ENCODE measurements at regions not wholly inside any gene's neighbourhood (a gene's known extent, or its start where the extent isn't known, plus 50 kb on each side); places are given as distances from the start of the nearest gene placed in this dataset.
"Not testable (repeated sequence)": the region's sequence is repeated elsewhere in the genome, so short reads cannot be mapped to it uniquely, and the experiment has no call there.

DNA sequence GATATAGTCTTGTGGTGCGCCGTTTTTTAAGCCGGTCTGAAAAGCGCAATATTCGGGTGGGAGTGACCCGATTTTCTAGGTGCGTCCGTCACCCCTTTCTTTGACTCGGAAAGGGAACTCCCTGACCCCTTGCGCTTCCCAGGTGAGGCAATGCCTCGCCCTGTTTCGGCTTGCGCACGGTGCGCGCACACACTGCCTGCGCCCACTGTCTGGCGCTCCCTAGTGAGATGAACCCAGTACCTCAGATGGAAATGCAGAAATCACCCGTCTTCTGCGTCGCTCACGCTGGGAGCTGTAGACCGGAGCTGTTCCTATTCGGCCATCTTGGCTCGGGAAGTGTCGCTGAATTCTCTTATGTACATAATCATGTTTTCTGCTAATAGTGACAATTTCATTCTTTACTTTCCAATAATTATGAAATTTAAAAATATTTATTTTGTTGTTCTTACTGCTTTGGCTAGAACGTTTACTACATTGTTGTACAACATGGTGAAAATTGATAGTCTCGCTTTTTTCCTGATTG is 61.2 kb upstream of the MINDY3 start:
- not testable (repeated sequence) for H3K4me1 Mint-ChIP-seq (ENCODE audit: low read depth, unreplicated experiment); H3K27me3 Mint-ChIP-seq (ENCODE audit: unreplicated experiment); H3K4me3 Mint-ChIP-seq (ENCODE audit: unreplicated experiment); H3K36me3 Mint-ChIP-seq (ENCODE audit: unreplicated experiment); DNase-seq; H3K27ac Mint-ChIP-seq (ENCODE audit: unreplicated experiment); H3K9me3 Mint-ChIP-seq (ENCODE audit: unreplicated experiment)

DNA sequence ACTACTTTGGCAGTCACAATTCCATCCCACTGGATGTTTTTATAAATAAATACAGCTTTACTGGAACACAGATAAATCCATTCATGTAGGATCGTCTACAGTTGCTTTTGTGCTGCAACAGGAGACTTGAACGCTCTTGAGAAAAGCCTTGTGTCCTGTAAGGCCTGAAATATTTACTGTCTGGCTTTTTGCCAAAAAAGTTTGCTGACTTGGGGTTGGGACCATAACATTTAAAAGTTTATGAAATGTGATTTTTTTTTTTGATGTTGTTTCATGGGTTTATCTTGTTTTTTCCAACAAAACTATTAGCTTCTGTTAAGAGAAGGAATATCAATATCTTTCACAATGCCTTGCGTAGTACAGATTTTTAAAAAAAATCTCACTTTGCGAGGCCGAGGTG is 71.1 kb upstream of the MINDY3 start:
- H3K4me3 Mint-ChIP-seq (ENCODE audit: unreplicated experiment), result no peak overlapping the region
- TF ChIP-seq, protein P1, sequence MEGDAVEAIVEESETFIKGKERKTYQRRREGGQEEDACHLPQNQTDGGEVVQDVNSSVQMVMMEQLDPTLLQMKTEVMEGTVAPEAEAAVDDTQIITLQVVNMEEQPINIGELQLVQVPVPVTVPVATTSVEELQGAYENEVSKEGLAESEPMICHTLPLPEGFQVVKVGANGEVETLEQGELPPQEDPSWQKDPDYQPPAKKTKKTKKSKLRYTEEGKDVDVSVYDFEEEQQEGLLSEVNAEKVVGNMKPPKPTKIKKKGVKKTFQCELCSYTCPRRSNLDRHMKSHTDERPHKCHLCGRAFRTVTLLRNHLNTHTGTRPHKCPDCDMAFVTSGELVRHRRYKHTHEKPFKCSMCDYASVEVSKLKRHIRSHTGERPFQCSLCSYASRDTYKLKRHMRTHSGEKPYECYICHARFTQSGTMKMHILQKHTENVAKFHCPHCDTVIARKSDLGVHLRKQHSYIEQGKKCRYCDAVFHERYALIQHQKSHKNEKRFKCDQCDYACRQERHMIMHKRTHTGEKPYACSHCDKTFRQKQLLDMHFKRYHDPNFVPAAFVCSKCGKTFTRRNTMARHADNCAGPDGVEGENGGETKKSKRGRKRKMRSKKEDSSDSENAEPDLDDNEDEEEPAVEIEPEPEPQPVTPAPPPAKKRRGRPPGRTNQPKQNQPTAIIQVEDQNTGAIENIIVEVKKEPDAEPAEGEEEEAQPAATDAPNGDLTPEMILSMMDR (IDR thresholded peaks at IDR 0.05; ENCODE audit: partially characterized antibody, unreplicated experiment), result no peak
- no peak for DNase-seq
- H3K9me3 Mint-ChIP-seq (ENCODE audit: unreplicated experiment), result peaks cover 6% of the 10 kb centered on the region
- H3K36me3 Mint-ChIP-seq (ENCODE audit: unreplicated experiment), result peaks cover 6% of the 10 kb centered on the region
- H3K4me1 Mint-ChIP-seq (ENCODE audit: low read depth, unreplicated experiment), result no peaks in the 10 kb centered on the region
- no peaks in the 10 kb centered on the region for H3K27me3 Mint-ChIP-seq (ENCODE audit: unreplicated experiment)
- H3K27ac Mint-ChIP-seq (ENCODE audit: unreplicated experiment), result no peak overlapping the region

- not testable (repeated sequence) for DNase-seq; H3K27ac Mint-ChIP-seq (ENCODE audit: unreplicated experiment); H3K36me3 Mint-ChIP-seq (ENCODE audit: unreplicated experiment); H3K27me3 Mint-ChIP-seq (ENCODE audit: unreplicated experiment); H3K9me3 Mint-ChIP-seq (ENCODE audit: unreplicated experiment); H3K4me3 Mint-ChIP-seq (ENCODE audit: unreplicated experiment); H3K4me1 Mint-ChIP-seq (ENCODE audit: low read depth, unreplicated experiment)
Measured at GRCh38 chr10:15939543-15939942, 79.2 kb upstream of the MINDY3 start.

- H3K27ac Mint-ChIP-seq (ENCODE audit: unreplicated experiment), result no peak overlapping the region
- no peaks in the 10 kb centered on the region for H3K36me3 Mint-ChIP-seq (ENCODE audit: unreplicated experiment)
- DNase-seq, result no peak
- H3K4me1 Mint-ChIP-seq (ENCODE audit: low read depth, unreplicated experiment), result no peaks in the 10 kb centered on the region
- H3K9me3 Mint-ChIP-seq (ENCODE audit: unreplicated experiment), result no peaks in the 10 kb centered on the region
- H3K27me3 Mint-ChIP-seq (ENCODE audit: unreplicated experiment), result no peaks in the 10 kb centered on the region
- H3K4me3 Mint-ChIP-seq (ENCODE audit: unreplicated experiment), result no peak overlapping the region
- TF ChIP-seq, protein P1 (IDR thresholded peaks at IDR 0.05; ENCODE audit: partially characterized antibody, unreplicated experiment), result no peak
Measured at GRCh38 chr10:15943426-15943825, 83.1 kb upstream of the MINDY3 start.

DNA sequence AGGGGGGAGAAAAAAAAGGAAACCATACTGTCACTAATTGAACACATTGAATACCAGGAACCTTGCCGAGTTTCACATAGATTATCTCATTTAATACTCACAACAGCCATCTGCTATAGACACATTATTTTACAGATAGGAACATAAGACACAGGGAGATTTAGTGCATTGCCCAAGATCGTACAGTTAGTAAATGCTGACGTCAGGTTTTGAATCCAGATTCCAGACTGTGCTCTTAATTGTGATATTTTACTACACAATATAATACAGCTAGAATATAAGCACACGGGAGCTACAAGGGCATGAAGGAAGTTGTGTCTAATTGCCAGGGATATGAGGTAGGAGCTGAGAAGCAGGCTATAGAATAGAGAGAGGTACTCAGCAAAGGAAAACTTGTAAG is 93.9 kb upstream of the MINDY3 start:
- no peak for DNase-seq
- Mint-ChIP-seq H3K4me1 (ENCODE audit: low read depth, unreplicated experiment) (no peaks in the 10 kb centered on the region), H3K27ac (ENCODE audit: unreplicated experiment) (no peak overlapping the region), H3K27me3 (ENCODE audit: unreplicated experiment) (no peaks in the 10 kb centered on the region), H3K36me3 (ENCODE audit: unreplicated experiment) (no peaks in the 10 kb centered on the region), H3K9me3 (ENCODE audit: unreplicated experiment) (no peaks in the 10 kb centered on the region), H3K4me3 (ENCODE audit: unreplicated experiment) (no peak overlapping the region)
- TF ChIP-seq, protein P1 (IDR thresholded peaks at IDR 0.05; ENCODE audit: partially characterized antibody, unreplicated experiment), result no peak

- TF ChIP-seq, protein P1 (IDR thresholded peaks at IDR 0.05; ENCODE audit: partially characterized antibody, unreplicated experiment), result no peak
- Mint-ChIP-seq H3K9me3 (ENCODE audit: unreplicated experiment) (no peaks in the 10 kb centered on the region), H3K4me3 (ENCODE audit: unreplicated experiment) (no peak overlapping the region), H3K36me3 (ENCODE audit: unreplicated experiment) (no peaks in the 10 kb centered on the region), H3K27me3 (ENCODE audit: unreplicated experiment) (no peaks in the 10 kb centered on the region), H3K4me1 (ENCODE audit: low read depth, unreplicated experiment) (no peaks in the 10 kb centered on the region), H3K27ac (ENCODE audit: unreplicated experiment) (no peak overlapping the region)
- DNase-seq, result no peak
Measured at GRCh38 chr10:15960277-15960676, 100.0 kb upstream of the MINDY3 start.

GRCh38 chr10:15972736-15973135 is 112.4 kb upstream of the MINDY3 start:
- not testable (repeated sequence) for H3K9me3 Mint-ChIP-seq (ENCODE audit: unreplicated experiment); H3K4me1 Mint-ChIP-seq (ENCODE audit: low read depth, unreplicated experiment); H3K4me3 Mint-ChIP-seq (ENCODE audit: unreplicated experiment); H3K36me3 Mint-ChIP-seq (ENCODE audit: unreplicated experiment); H3K27me3 Mint-ChIP-seq (ENCODE audit: unreplicated experiment); DNase-seq; H3K27ac Mint-ChIP-seq (ENCODE audit: unreplicated experiment)

Data from glutamatergic neuron (in vitro differentiated cells).